A673 (cell line): ENCODE measurements at regions not wholly inside any gene's neighbourhood (a gene's known extent, or its start where the extent isn't known, plus 50 kb on each side); places are given as distances from the start of the nearest gene placed in this dataset.

Experiments
- CTCF ChIP-seq: fragments of 300-800, 200-600 bp; sonication (generic); conservative IDR thresholded peaks from 2 replicates; pipeline ENCODE4 v1.5.1; 2017; ENCODE audit warnings: low read depth, mild to moderate bottlenecking, antibody characterized with exemption, low read length, moderate library complexity, mixed read lengths
- EZH2 ChIP-seq: fragments of 200-600 bp; sonication (generic); IDR thresholded peaks from 2 replicates; pipeline ENCODE4 v1.6.1; 2017; ENCODE audit warnings: borderline replicate concordance, low read depth, mild to moderate bottlenecking, mixed read lengths, antibody characterized with exemption, low read length; ENCODE audit not compliant: poor library complexity, severe bottlenecking

GRCh38 chr5:13595978-13596377 is 348.5 kb downstream of the DNAH5 start:
- TF ChIP-seq CTCF (no peak), EZH2 (no peak)
